ENCODE measurements at regions not wholly inside any gene's neighbourhood (a gene's known extent, or its start where the extent isn't known, plus 50 kb on each side); places are given as distances from the start of the nearest gene placed in this dataset.

DNA sequence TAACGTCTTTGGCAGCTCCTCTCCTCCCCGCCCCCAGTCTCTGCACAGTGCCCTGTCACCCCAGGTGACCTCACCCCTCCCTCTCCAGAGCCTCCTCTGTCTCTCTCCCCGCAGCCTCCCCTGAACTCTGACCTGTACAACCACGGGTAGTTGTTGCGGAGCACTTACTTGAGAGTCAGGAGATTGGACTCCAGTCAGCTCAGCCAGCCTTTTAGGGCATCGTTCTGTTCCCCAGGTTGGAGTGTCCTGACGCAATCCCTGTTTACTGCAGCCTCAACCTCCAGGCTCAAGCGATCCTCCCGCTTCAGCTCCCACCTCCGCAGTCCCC, 177.7 kb downstream of the UACA start:
- DNase-seq (peak; percentile 26 to 27), ATAC-seq (replicated peaks in 1 of 2) (peak; percentile 72 to 76)
- no peaks in the 10 kb centered on the region for H3K9me3 Mint-ChIP-seq
- H3K27ac Mint-ChIP-seq = no peak overlapping the region
- no peaks in the 10 kb centered on the region for H3K36me3 Mint-ChIP-seq (ENCODE audit: insufficient read depth in 2 of 2)
- H3K27me3 Mint-ChIP-seq (ENCODE audit: low read depth) = peaks cover 34% of the 10 kb centered on the region
- peaks cover 18% of the 10 kb centered on the region for H3K4me1 Mint-ChIP-seq (ENCODE audit: low read depth)
- peak overlapping the region; percentile 76 to 85 for H3K4me3 Mint-ChIP-seq

- ATAC-seq (replicated peaks in 1 of 2) (peak; percentile 72 to 77), DNase-seq (peak; percentile 46 to 60)
- Mint-ChIP-seq H3K4me3 (peak overlapping the region; percentile 76 to 85), H3K9me3 (no peaks in the 10 kb centered on the region), H3K27ac (no peak overlapping the region), H3K4me1 (ENCODE audit: low read depth) (peaks cover 18% of the 10 kb centered on the region), H3K36me3 (ENCODE audit: insufficient read depth in 2 of 2) (no peaks in the 10 kb centered on the region), H3K27me3 (ENCODE audit: low read depth) (peaks cover 34% of the 10 kb centered on the region)
These were observed 178.3 kb downstream of the UACA start for GRCh38 chr15:70584838-70585706.

- peak overlapping the region; percentile 40 to 44 for H3K4me3 Mint-ChIP-seq
- H3K9me3 Mint-ChIP-seq = no peaks in the 10 kb centered on the region
- no peak overlapping the region for H3K27ac Mint-ChIP-seq
- H3K36me3 Mint-ChIP-seq (ENCODE audit: insufficient read depth in 2 of 2) = no peaks in the 10 kb centered on the region
- peaks cover 17% of the 10 kb centered on the region for H3K4me1 Mint-ChIP-seq (ENCODE audit: low read depth)
- H3K27me3 Mint-ChIP-seq (ENCODE audit: low read depth) = peaks cover 40% of the 10 kb centered on the region
- no peak for DNase-seq
- ATAC-seq (replicated peaks in 1 of 2) = no peak
These were observed 178.9 kb downstream of the UACA start for GRCh38 chr15:70584441-70584837.

GRCh38 chr15:70583006-70583405, 180.4 kb downstream of the UACA start:
- no peaks in the 10 kb centered on the region for H3K9me3 Mint-ChIP-seq
- no peaks in the 10 kb centered on the region for H3K36me3 Mint-ChIP-seq (ENCODE audit: insufficient read depth in 2 of 2)
- DNase-seq (no peak), ATAC-seq (replicated peaks in 1 of 2) (no peak)
- no peak overlapping the region for H3K27ac Mint-ChIP-seq
- no peak overlapping the region for H3K4me3 Mint-ChIP-seq
- peaks cover 10% of the 10 kb centered on the region for H3K4me1 Mint-ChIP-seq (ENCODE audit: low read depth)
- peaks cover 34% of the 10 kb centered on the region for H3K27me3 Mint-ChIP-seq (ENCODE audit: low read depth)

GRCh38 chr15:70582143-70582945, 181.0 kb downstream of the UACA start:
- Mint-ChIP-seq H3K36me3 (ENCODE audit: insufficient read depth in 2 of 2) (no peaks in the 10 kb centered on the region), H3K27ac (no peak overlapping the region), H3K4me1 (ENCODE audit: low read depth) (peaks cover 10% of the 10 kb centered on the region), H3K27me3 (ENCODE audit: low read depth) (peaks cover 30% of the 10 kb centered on the region), H3K9me3 (no peaks in the 10 kb centered on the region), H3K4me3 (no peak overlapping the region)
- ATAC-seq (replicated peaks in 1 of 2) (no peak), DNase-seq (no peak)

GRCh38 chr15:70580958-70581357, 182.4 kb downstream of the UACA start:
- ATAC-seq (replicated peaks in 1 of 2) = no peak
- Mint-ChIP-seq H3K9me3 (no peaks in the 10 kb centered on the region), H3K27me3 (ENCODE audit: low read depth) (peaks cover 28% of the 10 kb centered on the region), H3K4me3 (no peak overlapping the region), H3K27ac (no peak overlapping the region), H3K4me1 (ENCODE audit: low read depth) (peaks cover 9% of the 10 kb centered on the region), H3K36me3 (ENCODE audit: insufficient read depth in 2 of 2) (no peaks in the 10 kb centered on the region)
- no peak for DNase-seq

- DNase-seq (no peak), ATAC-seq (replicated peaks in 1 of 2) (no peak)
- Mint-ChIP-seq H3K36me3 (ENCODE audit: insufficient read depth in 2 of 2) (no peaks in the 10 kb centered on the region), H3K9me3 (no peaks in the 10 kb centered on the region), H3K27ac (no peak overlapping the region), H3K4me1 (ENCODE audit: low read depth) (peaks cover 9% of the 10 kb centered on the region), H3K4me3 (no peak overlapping the region), H3K27me3 (ENCODE audit: low read depth) (peaks cover 30% of the 10 kb centered on the region)
These were observed 183.1 kb downstream of the UACA start for GRCh38 chr15:70580286-70580685.

- H3K27ac Mint-ChIP-seq = no peak overlapping the region
- no peak overlapping the region for H3K4me3 Mint-ChIP-seq
- peaks cover 9% of the 10 kb centered on the region for H3K4me1 Mint-ChIP-seq (ENCODE audit: low read depth)
- peaks cover 30% of the 10 kb centered on the region for H3K27me3 Mint-ChIP-seq (ENCODE audit: low read depth)
- no peaks in the 10 kb centered on the region for H3K9me3 Mint-ChIP-seq
- no peaks in the 10 kb centered on the region for H3K36me3 Mint-ChIP-seq (ENCODE audit: insufficient read depth in 2 of 2)
- DNase-seq (no peak), ATAC-seq (replicated peaks in 1 of 2) (no peak)
These were observed 183.6 kb downstream of the UACA start for GRCh38 chr15:70579766-70580165.

- Mint-ChIP-seq H3K36me3 (ENCODE audit: insufficient read depth in 2 of 2) (peaks cover 5 to 6% of the 10 kb centered on the region in 2 donors), H3K9me3 (peaks cover 6 to 7% of the 10 kb centered on the region in 2 donors), H3K4me1 (ENCODE audit: low read depth) (peaks cover 9% of the 10 kb centered on the region), H3K27ac (no peak overlapping the region), H3K4me3 (no peak overlapping the region), H3K27me3 (ENCODE audit: low read depth) (peaks cover 18% of the 10 kb centered on the region)
- DNase-seq = no peak
- no peak for ATAC-seq (replicated peaks in 1 of 2)
These were observed 185.2 kb downstream of the UACA start for GRCh38 chr15:70578196-70578595.

GRCh38 chr15:70576696-70577095, 186.7 kb downstream of the UACA start:
- Mint-ChIP-seq H3K4me3 (no peak overlapping the region), H3K4me1 (ENCODE audit: low read depth) (peaks cover 9% of the 10 kb centered on the region), H3K36me3 (ENCODE audit: insufficient read depth in 2 of 2) (peaks cover 5 to 6% of the 10 kb centered on the region in 2 donors), H3K27me3 (ENCODE audit: low read depth) (peaks cover 18% of the 10 kb centered on the region), H3K9me3 (peaks cover 6 to 7% of the 10 kb centered on the region in 2 donors), H3K27ac (no peak overlapping the region)
- no peak for ATAC-seq (replicated peaks in 1 of 2)
- no peak for DNase-seq

- peaks cover 5 to 6% of the 10 kb centered on the region in 2 donors for H3K36me3 Mint-ChIP-seq (ENCODE audit: insufficient read depth in 2 of 2)
- H3K9me3 Mint-ChIP-seq = peaks cover 6 to 7% of the 10 kb centered on the region in 2 donors
- H3K4me1 Mint-ChIP-seq (ENCODE audit: low read depth) = peaks cover 9% of the 10 kb centered on the region
- peaks cover 18% of the 10 kb centered on the region for H3K27me3 Mint-ChIP-seq (ENCODE audit: low read depth)
- DNase-seq = no peak
- no peak for ATAC-seq (replicated peaks in 1 of 2)
- H3K4me3 Mint-ChIP-seq = no peak overlapping the region
- H3K27ac Mint-ChIP-seq = no peak overlapping the region
These were observed 187.1 kb downstream of the UACA start for GRCh38 chr15:70576276-70576675.

- DNase-seq (no peak), ATAC-seq (replicated peaks in 1 of 2) (no peak)
- Mint-ChIP-seq H3K36me3 (ENCODE audit: insufficient read depth in 2 of 2) (peaks cover 5 to 6% of the 10 kb centered on the region in 2 donors), H3K4me3 (no peak overlapping the region), H3K4me1 (ENCODE audit: low read depth) (peaks cover 9% of the 10 kb centered on the region), H3K27ac (no peak overlapping the region), H3K9me3 (peaks cover 6 to 7% of the 10 kb centered on the region in 2 donors), H3K27me3 (ENCODE audit: low read depth) (peaks cover 18% of the 10 kb centered on the region)
These were observed 187.8 kb downstream of the UACA start for GRCh38 chr15:70575231-70576226.

Measured in activated T-cell treated with anti-CD3 and anti-CD28 coated beads, Interleukin-2, amount 50 U/mL, for 72 hours (primary cell).